ENCODE measurements at regions not wholly inside any gene's neighbourhood (a gene's known extent, or its start where the extent isn't known, plus 50 kb on each side); places are given as distances from the start of the nearest gene placed in this dataset.

DNA sequence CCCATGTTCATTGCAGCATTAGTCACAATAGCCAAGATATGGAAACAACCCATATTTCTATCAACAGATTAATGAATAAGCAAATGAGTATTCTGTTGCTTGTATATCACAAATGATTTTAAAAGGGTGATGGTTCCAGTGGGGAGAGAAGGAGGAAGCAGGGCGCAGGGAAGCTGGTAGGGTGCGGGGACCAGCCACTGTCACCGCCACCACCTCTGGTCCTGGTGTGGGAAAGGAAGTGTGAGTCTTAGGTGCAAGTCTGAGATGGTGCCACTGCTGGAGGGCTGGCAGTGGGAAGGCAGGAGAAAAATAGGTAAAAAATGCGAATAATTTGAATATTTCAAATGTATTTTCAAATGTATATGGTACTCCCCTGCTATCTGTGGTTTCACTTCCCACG, 286.8 kb upstream of the DDX53 start:
- TF ChIP-seq POLR2A (IDR thresholded peaks at IDR 0.05) (no peak), CTCF (IDR thresholded peaks at IDR 0.05) (no peak)

Data from uterus (tissue), 2 donors.